ENCODE measurements at regions not wholly inside any gene's neighbourhood (a gene's known extent, or its start where the extent isn't known, plus 50 kb on each side); places are given as distances from the start of the nearest gene placed in this dataset.
A peak's percentile ranks its signal among the peaks of the same experiment; 100 is the strongest.

DNA sequence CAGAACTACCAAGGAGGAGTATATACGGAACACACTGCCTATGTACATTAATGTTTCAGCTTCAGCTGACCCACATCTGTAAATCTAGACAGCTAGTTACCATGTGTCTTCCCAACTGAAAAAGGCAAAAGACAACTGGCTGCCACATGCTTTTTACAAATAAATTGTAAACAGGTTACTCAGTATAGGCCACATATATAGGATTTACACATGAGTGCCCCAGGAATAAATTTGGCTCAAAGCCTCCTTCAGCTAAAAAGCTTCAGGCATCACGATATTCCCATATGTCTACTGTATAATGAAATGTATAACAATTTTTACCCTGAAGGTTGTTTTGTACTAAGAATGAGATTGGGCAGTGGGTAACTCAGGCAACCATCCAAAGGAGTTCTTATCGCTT, 175.9 kb upstream of the BMP4 start:
- DNase-seq = no peak

DNA sequence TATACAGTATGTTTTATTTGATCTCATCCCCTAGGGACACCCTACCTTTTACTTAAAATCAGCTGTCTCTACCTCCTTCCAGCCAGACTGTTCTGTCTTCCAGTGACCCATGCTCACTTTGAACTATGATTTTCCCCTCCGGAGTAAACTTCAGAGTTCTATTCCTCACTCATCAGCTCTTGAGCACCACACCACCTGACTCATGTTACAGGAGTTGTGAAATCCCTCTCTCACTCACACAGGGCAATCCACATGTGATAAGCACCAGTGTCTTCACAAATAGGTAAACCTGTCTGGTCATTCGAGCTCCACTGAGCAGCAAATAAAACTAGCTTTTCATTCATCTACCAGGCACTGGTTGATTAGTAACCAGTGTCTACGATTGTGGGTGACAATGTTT, 177.3 kb upstream of the BMP4 start:
- DNase-seq = no peak

DNA sequence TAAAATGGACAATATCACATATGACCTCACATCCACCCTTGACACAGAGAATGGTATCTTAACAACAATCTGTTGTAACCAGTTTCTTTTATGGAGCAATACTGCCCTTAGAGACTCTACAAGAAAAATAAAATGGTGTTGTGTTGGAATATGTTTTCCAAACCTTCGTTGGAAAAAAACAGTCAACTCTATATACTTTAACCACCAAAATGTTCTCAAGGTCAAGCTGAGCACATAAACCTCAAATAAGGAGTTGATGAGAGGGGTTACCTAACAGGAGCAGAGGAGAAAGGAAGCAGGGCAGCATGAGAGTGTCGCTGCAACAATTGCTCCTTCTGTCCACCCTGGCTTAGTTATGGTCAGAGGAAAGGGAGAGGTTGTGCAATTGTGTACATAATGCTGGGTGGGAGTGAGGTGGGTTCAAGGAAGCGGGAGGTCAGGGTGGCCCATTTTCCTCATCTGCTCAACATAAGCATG, 179.2 kb upstream of the BMP4 start:
- no peak for DNase-seq

DNA sequence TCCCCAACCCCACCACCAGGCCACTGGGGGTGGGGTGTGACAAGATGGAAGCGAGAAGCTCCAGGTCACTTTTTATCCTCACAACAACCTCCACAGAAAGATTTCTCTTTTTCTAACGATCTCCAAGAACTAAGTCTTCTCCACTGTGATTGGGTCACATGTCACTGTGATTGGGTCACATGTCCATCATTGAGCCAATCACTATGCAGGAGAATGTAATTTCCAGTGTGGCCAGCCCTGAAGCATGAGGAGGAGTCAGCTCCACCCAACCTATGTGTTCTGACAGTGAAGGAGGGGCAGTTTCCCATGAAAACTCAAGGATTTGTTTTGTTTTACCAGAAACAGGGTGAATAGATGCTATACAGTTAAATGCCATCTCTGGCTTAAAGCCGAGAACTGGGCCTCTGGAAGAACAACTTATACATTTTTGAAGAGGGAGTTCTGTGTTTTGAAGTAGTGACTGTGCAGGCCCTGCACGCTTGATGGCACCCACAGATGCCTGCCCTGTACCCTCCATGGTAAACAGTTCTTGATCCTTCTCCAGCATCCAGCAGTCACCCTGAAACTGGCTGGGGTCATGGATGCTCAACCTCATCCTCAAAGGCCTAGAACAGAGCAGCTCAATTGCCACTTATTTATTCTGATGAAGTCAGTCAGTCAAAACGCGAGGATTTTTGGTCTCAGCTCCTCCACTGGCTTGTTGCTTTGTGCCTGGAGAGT, 180.4 kb upstream of the BMP4 start:
- DNase-seq = no peak

DNA sequence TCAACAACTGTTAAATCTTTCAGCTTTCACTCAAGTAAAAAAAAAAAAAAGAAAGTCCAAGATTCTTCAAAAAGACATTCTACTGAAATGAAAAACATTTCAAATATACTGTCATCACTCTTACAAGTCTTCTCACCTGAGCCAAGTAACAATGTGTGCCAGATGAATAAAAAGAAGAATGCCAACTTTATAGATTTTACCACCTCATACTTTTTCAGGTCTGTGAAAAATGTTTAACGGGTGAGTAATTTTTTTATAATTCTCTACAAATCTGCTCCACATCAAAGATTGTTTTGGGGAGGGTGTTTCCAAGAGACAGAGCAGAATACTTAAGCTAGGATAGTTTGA, 181.0 kb upstream of the BMP4 start:
- DNase-seq = no peak

DNA sequence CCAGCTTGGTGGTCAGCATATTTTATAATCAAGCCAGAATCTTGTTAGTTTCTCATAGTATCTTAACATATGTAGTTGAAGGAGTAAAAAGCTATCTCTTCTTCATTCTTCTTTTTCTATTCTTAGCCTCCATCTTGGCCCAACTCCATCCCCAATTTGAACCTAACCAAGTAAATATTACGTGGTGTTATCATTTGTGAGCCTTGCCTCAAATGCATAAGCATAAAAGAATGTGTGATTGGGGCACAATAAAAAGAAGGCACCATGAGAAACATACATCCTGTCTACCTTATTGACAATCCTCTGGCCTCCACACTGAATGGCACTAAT, 181.4 kb upstream of the BMP4 start:
- no peak for DNase-seq

DNA sequence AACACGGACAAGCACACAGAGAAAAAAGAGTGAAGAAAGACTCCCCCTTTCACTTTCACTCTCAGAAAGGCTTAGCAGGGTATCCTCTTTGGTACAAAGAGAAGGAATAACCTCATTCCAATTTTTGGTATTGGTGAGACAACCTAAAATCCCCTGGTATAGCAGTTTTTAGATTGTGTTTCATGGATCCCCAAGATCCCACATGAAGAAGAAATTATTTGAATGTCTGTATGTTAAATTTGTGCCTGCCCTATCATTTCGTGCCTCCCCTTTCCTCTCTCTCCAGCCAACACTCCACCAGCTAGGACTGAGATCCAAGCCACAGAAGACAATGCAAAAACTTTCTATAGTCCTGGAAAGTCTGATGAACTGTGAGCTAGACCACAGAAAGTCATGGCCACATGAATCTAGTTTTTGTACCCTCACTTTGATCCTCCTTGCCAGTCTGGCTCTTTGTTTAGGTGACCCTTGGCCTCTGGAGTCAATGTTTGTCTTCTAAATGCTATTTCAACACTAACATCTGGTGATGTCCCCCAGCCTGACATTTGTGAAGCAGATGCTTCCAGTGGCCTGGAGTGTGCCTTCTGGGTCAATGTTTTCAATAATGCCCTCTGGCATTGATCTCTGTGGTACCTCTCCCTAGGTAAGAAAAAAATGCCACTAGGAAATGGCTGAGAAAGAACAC, 181.9 kb upstream of the BMP4 start:
- DNase-seq = no peak

DNA sequence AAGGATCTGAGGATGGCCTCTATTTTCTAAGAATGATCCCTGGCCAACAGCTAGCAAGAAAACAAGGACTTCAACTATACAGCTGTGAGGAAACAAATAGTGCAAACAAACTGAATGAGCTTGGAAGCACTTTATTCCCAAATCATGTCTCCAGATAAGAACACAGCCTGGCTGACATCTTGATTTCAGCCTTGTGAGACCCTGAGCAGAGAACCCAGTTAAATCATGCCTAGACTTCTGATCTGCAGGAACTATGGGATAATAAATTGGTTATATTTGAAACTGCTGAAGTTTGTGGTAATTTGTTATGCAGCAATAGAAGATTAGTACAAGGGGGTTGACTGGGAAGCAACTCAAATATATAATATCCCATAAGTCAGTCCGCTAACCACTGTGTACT, 183.9 kb upstream of the BMP4 start:
- DNase-seq = no peak

DNA sequence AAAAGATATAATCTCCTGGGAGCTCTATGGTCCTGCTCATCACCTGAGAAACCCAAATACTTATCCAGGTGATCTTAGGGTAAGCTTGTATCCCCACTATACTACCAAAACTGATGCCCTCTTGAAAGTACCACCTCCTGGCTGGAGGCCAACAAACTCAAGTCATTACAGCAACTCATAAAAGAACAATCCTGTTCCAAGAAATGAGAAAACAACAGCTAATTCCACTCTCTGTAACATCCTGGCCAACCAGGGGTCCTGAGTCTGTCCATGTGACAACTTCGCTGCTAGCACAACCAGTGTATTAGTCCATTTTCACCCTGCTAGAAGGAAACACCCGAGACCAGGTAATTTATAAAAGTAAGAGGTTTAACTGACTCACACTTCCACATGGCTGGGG, 190.0 kb upstream of the BMP4 start:
- DNase-seq = no peak

DNA sequence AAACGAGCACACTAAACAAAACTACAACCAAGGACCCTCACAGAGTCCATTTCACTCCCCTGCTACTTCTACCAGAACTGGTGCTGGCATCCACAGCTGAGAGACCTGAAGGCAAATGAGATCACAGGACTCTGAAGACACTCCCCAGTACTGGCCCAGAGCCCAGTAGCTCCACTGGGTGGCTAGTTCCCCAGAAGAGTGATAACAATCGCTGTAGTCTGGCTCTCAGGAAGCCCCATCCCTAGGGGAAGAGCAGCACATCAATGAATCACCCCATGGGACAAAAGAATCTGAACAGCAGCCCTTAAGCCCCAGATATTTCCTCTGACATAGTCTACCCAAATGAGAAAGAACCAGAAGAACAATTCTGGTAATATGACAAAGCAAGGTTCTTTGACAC, 190.7 kb upstream of the BMP4 start:
- no peak for DNase-seq

DNA sequence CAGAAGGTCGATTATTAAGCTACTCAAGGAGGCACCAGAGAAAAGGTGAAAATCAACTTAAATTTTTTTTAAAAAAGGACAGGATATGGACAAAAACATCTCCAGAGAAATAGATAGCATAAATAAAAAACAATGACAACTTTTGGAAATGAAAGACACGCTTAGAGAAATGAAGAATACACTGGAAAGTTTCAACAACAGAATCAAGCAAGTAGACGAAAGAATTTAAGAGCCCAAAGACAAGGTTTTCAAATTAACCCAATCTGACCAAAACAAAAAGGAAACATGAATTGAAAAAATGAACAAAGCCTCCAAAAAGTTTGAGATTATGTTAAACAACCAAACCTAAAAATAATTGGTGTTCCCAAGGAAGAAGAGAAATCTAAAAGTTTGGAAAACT, 191.1 kb upstream of the BMP4 start:
- DNase-seq = no peak

DNA sequence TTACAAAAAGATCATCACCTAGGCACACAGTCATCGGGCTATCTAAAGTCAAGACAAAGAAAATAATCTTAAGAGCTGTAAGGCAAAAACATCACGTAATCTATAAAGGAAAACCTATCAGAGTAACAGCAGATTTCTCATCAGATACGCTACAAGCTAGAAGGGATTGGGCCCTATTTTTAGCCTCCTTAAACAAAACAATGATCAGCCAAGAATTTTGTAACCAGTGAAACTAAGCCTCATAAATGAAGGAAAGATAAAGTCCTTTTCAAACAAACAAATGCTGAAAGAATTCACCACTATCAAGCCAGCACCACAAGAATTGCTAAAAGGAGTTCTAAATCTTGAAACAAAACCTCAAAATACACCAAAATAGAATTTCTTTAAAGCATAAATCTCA, 191.6 kb upstream of the BMP4 start:
- DNase-seq = no peak

DNA sequence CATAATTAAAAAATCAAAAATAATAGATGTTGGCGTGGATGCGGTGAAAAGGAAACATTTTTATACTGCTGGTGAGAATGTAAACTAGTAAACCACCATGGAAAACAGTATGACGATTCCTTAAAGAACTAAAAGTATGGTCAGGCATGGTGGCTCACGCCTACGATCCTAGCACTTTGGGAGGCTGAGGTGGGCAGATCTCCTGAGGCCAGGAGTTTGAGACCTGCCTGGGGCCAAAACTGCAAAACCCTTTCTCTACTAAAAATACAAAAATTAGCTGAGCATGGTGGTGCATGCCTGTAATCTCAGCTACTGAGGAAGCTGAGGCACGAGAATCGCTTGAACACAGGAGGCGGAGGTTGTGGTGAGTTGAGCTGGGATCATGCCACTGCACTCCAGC, 195.7 kb upstream of the BMP4 start:
- DNase-seq = no peak

DNA sequence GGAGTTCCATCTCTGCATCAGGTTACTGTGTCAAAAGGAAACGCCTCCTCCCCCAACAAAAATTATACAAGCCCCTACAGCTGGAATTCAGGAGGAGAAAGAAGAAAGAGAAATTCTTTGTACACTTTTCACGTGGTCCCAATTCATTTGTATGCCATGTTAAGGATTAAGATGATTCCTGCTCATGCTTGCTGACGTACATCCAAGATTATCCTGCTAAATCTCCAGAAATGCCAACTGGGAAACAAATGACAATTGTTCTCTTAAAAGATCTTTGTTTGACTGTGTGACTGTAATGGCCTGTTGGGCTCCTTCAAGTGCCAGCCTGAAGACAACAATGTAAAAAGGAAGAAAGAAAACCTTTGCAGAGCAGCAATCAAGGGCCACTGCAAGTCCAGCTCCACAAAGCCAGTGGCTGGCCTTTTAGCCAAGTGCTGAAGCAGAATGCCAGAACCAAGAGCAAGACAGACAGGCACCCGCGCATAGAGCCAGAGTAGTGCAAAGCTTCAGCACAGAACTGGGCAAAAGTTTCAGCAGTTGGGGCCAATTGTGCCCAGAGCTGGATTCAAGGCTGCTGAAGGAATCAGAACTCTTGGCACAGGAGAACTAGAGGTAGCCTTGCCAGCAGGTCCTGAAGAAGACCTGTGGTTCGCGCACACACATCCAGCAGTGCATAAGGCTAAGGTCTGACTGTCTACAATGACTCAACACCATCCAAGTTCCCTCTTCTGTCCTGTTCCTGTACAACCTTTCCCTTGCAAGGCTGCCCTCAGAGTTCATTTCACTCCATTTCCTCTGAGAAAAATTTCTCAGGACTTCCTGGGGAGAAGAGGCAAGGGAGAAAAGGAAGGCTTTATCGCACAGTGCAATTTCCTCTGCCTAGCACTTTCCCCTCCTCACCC, 209.7 kb upstream of the BMP4 start:
- no peak for DNase-seq

DNA sequence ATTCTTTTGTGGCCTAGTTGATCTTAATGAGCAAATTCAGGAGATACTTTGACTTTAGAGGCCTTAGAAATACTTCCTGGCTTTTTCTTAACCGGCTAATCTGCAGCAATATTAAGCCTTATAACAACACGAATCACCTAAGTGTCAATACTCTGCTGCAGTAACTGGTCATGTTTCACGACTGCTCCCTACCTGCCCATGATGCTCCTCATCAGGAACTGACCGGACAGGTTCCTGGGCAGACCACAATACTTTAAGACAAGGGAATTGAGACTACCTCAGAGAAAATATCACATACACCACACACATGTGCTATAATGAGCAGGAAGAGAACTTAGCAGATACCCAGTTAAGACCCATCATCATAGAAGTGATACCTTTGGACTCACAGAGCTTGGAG, 211.9 kb upstream of the BMP4 start:
- DNase-seq = no peak

DNA sequence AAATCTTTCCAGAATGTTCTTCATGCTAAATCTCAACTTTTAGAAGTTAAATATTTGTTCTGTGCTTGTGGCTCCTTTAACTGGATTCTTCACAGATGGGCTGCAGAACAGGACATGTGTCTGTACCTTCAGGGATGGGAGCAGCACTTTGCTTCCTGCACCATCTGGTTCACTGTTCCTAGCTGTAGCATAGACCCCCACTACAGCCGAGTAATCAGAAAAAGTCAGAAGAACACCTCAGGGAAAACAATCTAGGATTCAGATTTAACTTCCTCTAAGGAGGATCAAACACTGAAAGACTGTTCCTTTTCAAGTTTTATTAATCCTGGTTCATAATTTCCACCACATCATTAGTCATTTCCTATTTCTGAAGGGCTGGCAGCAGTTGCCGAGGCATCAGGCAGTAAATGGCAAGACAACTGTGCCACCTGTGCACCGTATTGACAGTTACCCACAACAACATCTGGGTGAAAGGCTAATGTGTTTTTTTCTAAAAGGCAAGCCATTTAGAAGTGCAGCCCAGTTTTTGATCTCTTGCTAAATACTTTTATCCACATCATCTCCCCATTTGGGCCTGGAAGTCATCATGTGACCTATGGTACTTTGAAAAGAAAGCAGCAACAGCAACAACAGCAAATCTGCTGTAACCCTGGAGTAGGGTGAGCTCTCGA, 212.8 kb upstream of the BMP4 start:
- peak in 1 of 5 donors; percentile 11 for DNase-seq

DNA sequence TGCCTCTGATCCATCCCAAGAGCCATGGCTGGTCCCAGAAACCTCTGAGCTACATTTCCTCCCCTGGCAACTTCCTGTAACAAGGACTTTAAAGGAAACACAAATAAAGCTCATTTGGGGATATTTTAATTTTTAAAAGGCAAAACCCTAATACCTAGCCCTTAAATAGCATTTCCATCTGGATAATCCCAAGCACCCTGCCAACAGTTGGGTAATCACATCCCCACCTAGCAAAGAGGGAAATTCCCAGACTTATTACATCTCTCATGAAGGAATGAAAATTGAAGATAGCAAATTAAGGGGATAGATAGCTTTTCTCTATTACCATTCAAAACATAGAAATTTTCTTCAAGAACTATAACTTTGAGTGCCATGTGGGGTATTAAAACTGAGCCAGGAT, 213.7 kb upstream of the BMP4 start:
- no peak for DNase-seq

DNA sequence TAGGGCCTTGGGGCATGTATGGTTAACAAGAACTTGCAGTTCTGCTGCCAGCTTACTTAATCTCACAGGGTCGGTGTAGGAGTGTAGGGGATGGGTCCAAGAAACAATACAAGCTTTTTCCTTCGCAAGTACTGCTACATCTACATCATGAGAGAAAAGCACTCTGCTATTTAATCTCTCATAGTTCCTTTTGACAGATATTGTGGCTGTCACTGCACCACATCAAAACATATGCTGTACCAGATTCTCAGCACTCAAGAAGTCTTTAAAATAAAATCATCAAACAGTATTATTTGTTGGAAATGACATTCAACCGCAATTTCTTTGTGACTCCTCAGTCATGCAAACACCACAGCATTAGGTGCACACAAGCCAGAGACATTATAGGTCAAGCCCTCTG, 215.5 kb upstream of the BMP4 start:
- no peak for DNase-seq

DNA sequence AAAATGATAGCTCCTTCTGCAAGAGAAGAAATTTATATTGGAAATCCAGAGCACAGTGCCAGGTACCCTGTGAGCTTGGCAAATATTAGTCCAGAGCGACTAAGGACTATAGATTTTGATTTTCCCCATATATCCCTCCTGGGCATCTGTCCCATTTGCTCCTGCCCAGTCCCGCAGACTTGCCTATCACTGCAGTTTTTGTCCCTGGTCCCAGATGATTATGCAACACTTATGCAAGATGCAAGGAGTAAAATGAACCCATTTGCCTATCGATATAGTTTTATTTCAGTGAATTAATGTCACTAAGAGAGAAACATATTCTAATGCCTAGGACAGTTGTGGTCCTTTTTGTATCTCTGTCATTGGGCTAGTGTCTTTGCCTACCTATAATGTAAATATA, 215.9 kb upstream of the BMP4 start:
- DNase-seq = no peak

DNA sequence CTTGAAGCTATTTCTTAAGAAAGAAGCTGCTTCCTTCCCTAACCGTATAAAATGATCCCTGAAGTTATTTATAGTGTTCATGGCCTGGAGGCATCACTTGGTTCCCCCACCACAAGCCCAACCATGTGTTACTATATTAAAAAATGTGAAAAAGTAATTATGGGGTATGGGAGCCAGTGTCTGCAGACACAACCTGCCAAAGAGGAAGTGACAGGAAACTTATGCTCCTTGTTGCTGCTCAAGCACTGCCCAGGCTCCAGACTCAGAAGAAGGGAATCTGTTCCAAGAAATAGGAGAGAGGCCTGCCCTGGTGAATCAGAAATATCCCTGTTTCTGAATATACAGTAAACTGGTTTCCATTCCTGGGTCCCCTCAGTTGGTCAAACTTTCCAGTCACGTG, 217.2 kb upstream of the BMP4 start:
- DNase-seq = no peak

DNA sequence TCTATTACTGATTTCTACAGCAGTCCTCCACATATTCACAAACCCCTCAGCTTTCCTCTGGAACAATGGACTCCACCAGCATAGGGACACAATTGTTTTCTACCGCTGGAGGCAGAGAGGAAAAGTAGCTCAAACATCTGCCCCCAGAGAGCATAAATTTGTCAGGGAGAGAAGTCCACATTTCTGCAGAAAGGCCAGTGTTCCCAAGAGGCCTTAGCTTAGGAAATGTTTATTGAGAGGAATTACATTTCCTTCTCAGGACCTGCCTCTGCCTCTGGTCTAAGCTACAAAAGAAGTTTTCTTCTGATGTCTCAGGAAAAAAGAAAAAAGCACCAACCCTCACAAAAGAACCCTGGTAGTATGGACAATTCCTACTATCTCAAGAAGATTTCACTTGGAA, 217.8 kb upstream of the BMP4 start:
- no peak for DNase-seq

DNA sequence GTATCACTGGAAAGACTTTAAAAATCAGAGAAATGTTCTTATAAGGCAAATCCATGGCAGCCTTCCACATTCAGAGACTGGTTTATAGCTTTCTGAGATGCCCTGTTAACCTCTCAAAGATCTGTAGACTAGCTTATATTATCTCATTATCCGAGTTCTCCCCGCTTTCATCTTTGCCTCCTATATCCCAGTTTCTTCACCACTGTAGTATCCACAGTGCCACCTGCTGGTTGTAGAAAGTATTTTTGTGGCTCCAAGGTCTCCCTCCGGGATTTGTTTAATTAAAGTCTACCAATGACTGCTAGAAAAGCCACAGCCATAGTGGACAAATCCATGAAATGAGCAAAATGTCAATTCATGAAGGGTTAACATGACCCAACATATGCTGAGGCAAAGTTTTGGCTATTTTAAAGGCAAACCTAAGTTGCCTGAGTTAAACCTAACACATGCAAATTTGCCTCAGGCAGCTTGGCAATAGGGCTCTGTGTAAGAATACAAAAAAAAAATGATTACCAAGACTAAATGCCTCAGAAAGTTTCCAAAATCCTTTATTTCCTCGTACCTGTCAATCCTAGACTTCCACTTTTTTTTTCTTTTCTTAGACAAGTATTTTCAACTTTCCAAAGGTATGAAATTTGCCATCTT, 218.8 kb upstream of the BMP4 start:
- DNase-seq = peak in 2 of 5 donors; percentile 16 to 43

DNA sequence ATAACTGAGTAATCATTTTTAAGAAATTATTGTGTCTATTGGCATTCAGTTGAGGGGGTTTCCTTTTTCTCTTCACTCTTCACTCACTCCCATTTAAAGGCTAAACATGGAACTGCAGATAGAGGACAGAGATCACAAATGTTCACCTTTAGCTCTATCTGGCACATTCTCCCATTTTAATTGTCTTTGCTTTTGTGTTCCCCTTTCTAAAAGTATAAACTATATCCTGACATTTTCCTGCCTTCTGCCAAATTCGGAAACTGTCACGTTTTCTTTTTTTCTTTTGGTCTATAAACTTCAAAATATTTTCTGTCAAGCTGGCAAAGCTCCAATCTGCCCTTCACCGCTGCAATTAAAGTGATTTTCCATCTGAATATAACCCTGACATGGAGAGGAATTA, 219.8 kb upstream of the CDKN3 start:
- no peak for DNase-seq

All from T-helper 1 cell (primary cell).